GM19351 (cell line): ENCODE measurements at regions not wholly inside any gene's neighbourhood (a gene's known extent, or its start where the extent isn't known, plus 50 kb on each side); places are given as distances from the start of the nearest gene placed in this dataset.
A peak's percentile ranks its signal among the peaks of the same experiment; 100 is the strongest.
"Not testable (repeated sequence)": the region's sequence is repeated elsewhere in the genome, so short reads cannot be mapped to it uniquely, and the experiment has no call there.

ENCODE experiments used
- ATAC-seq: cut with Tn5 transposase; IDR thresholded peaks from one replicate; pipeline ENCODE4 v1.9.1; 2021; ENCODE audit warnings: mild to moderate bottlenecking, moderate library complexity; ENCODE audit not compliant: unreplicated experiment

DNA sequence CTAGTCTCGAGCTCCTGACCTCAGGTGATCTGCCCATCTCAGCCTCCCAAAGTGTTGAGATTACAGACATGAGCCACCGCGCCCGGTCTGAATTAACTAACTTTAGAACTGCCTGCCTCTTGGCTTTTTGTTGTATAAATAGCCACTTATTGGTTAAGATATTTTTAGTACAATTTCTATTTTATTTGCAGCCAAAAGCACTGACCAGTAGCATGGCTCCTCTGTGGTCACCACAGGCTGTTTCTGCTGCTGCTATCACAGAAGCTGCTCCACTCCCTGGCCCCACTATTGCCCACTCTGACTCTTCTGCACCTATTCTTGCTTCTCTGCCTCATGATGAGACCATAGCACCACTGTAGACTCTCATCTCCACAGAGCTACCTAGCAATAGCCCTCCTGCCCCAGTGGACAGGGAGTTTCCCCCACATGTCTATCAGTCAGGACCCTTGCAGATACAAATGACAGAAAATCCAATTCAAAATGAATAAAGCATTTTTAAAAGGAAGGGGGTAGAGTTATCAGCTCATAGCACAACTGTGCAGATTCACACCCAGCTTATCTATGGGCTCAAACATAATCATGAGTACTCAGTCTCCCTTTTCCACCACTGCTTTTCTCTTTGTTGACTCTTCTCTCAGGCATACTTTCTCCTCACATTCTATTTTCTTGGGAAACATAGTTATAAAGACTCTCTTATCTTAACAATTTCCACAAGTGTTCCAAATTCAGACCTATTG lies 151.8 kb upstream of the EPB41L4A start:
- no peak for ATAC-seq

DNA sequence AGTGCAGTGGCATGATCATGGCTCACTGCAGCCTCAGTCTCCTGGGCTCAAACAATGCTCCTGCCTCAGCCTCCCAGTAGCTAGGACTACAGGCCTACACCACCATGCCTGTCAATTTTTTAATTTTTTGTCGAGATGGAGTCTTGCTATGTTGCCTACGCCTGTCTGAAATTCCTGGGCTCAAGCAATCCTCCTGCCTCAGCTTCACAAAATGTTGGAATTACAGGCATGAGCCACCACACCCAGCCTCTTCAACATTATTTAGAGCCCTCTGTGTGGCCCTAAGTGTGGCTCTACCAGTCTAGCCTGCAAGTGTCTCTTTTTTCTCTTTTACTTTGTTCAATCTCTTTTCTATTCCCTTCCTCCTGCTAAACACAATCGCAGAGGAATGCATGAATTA lies 154.4 kb upstream of the EPB41L4A start:
- no peak for ATAC-seq

DNA sequence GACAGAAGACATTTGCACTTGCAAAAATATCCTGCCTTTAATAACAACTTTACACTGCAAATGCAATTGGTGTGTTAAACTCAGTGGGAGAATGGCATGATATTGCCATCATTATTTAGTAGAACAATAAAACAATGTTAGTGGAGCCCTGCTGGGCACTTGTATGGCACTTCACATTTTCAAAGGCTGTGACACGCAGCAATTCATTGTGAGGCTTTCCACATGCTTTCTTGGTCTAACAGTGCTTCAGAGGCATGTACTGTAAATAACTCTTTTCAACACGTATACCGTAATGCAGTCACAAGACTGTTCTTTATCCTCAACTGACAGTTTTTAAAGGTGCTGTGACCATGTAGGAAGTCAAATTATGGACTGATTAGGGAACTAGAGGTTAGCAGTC lies 155.5 kb upstream of the EPB41L4A start:
- no peak for ATAC-seq

DNA sequence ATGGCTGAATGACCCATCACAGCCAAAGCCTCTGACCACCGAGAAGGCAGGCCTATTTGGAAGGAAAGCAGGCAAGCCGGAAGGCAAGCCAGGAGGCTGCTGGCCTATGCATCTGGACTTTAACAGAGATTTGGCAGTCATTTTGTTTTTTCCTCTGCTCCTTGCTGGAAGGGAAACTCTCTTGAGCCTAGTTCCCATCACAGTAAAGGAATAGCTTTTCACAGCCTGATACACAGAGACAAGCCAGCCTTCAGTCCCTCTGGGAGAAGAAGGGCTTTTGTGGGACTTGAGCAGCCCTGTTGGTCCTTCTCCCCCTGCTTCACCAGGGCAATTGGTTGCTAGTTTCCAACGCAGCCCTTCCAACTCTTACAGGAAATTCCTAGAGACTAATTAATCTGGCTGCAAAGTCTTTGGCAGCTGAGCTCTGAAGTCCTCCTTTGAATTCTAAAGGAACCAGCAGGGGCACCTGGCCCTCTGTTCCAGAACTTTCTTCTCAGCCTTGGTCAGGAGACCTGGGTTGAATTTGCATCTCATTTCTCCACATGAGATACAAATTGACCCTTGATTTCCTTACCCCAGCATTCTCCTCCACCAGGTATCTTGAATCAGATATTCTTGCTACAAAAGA lies 157.3 kb upstream of the EPB41L4A start:
- ATAC-seq = no peak

DNA sequence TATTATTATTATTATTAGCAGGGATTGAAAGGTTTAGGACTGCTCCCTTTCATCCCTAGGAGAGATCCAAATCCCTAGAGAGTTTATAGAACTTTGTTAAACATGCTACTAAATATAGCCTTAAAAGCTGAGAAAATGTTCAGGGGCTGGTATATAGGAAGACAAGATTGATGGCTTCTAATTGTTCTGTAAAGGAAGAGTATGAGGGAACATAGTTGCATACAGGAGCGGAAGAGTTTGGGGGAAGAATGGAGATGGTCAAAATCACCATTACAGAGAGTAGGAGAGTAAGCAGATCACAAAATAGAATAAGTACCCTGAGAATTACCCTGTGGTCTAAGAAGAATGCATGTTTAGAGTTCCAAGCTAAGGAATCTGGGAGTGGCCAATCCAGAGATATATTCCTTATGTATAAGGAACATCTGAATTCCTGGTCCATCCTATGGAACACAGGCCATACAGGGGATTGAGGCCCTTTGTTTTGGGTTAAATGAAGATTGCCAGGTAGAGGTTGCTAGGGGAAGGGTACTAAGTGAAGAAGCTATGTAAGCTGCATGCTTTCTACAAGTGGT lies 158.0 kb upstream of the APC start:
- ATAC-seq = no peak

DNA sequence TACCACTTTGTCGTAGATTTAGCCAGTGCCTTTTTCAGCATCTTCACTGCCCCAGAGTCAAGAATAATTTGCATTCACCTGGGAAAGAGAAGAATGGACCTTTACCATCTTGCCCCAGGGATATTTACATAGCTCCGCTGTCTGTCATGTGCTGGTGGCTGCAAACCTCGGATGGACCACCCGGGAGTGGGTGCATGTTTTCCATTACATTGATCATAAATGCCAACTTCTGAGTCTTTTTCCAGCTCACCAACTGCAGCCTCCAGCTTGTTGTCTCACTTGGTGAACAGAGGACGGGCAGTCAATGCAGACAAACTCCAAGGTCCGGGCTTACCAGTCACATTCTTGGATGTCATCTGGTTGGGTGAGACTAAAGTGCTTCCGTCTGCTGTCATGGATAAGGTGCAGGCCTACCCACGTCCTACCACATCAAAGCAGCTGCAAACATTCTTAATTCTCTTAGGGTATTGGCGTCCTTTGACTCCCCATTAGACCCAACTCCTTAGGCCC lies 155.8 kb upstream of the APC start:
- ATAC-seq = no peak

DNA sequence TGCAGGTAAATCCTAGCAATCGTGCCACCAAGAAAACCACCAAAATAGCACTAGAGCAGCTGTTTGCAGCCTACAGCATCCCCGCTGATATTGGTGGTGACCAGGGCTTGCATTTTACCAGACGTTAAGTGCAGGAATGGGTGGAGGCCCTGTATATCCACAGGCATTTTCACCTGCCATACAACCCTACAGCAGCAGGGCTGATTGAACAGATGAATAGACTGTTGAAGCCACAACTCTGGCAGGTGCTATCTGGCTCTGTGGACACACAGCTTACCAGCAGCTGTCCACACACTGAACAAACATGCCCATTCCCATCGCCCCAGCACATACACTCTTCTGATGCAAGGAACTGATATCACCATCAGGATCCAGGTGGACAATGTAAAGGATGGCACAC lies 154.5 kb upstream of the APC start:
- ATAC-seq = no peak

DNA sequence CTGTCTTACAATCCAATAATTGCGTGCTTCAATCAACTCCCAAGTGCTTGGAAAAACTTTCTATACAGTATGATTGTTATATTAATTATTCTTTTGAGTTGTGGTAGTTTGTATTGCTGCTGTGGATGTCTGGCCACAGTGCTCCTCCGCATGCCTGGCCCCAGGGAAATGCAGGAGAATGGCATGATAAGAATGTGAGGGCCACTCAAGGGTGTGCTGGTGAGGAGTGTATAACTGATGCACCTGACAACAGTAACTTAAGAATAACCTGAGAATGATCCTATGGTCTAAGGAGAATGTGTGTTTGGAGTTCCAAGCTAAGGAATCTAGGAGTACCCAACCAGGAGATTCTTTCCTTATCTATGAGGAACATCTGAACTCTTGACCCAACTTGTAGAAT lies 152.9 kb upstream of the APC start:
- ATAC-seq = no peak

DNA sequence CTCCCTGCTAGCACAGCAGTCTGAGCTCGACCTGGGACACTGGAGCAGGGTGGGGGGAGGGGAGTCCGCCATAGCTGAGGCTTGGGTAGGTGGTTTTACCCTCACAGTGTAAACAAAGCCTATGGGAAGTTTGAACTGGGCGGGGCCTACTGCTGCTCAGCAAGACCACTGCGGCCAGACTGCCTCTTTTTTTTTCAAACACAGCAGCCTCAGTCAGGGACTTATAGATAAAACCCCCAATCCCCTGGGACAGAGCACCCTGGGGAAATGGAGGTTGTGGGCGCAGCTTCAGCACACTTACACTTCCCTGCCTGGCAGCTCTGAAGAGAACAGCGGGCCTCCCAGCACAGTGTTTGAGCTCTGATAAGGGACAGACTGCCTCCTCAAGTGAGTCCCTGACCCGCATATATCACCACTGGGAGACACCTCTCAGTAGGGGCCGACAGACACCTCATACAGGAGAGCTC lies 151.1 kb upstream of the APC start:
- ATAC-seq = no peak

DNA sequence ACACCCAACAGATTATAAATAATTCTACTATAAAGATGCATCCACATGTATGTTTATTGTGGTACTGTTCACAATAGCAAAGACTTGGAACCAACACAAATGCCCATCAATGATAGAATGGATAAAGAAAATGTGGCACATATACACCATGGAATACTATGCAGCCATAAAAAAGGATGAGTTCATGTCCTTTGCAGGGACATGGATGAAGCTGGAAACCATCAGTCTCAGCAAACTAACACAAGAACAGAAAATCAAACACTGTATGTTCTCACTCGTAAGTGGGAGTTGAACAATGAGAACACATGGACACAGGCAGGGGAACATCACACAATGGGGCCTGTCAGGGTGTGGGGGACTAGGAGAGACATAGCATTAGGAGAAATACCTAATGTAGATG lies 146.8 kb upstream of the APC start:
- ATAC-seq = not testable (repeated sequence)

DNA sequence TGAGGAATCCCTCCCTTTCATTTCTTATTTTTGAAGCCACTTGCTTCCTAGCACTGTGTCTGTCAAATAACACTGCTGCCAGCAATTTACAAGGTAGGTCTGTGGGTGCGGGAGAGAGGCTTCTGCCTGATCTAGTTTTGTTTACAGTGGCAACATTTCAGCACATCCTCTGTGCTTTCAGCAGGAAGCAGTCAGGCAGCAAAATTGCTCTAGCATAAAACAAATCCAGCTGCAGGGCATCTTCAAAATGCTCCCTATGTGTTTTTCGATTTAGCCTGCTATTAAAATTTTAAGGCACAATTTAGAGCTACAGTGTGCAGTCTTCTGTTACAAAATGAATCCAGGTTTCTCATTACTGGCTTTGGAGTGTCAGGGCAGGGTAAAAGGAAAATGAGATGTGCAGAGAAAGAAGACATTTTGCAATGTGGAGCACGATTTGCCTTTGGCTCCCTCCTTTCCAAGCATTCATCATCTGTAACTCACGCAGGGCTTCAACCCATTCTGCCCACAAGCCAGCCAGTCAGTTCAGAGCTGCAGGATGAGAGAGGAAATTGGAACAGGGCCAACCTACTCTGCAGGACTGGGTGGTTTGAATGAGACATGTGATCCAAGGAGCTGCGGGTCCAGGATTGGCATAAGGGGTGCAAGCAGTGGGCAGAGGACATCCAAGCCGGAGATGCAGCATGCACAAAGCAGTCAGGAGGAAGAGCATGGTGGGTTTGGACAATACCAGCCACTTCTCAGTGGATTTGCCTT lies 143.4 kb upstream of the APC start:
- no peak for ATAC-seq

DNA sequence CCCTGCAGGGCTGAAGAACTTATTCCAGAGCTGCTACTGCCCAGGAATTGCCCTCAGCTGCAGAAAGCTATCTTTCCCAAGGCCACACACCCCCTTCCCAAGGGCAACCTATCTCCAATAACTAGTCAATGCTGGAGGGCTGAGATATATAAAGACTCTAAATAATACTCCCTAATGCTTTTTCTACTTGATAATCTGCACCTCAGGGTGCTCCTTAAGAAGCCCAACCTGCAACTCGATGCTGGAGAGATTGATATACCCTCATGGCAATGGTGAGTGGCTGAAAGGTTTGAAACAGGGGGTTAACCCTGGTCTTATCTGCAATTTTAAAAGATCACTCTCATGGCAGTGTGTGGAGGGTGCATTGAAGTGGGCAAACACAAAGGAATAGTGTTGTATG lies 142.7 kb upstream of the APC start:
- ATAC-seq = no peak

DNA sequence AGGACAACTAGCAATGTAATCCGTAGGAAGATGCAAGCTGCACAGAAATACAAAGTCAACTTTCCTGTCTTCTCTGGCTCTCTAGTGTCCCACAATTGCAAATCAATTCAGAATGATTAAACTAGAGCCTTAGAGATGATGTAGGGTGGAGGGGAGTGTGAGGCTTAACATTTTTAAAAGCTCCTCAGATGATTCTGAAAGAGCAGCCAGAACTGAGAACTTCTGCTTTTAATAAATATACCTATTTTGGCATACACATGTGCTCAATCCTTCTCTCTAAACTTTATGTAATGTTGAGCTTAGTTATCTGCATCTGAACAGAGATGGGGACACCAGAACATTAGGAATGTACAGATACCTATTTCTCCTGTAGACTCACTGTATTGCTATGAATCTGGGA lies 139.9 kb upstream of the APC start:
- no peak for ATAC-seq

DNA sequence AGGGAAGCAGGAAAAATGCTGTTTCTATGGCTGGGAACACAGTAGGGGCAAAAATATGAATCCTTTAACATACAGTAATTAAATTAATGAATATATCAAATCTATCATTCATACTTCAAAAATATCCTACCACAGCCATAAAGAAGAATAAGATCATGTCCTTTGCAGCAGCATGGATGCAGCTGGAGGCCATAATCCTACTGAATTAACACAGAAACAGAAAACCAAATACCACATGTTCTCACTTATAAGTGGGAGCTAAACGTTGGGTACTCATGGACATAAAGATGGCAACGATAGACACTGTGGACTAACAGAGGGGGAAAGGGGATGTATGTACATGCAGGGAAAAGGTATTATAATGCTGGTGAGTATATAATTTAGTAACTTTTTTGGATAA lies 137.2 kb upstream of the APC start:
- ATAC-seq = not testable (repeated sequence)

DNA sequence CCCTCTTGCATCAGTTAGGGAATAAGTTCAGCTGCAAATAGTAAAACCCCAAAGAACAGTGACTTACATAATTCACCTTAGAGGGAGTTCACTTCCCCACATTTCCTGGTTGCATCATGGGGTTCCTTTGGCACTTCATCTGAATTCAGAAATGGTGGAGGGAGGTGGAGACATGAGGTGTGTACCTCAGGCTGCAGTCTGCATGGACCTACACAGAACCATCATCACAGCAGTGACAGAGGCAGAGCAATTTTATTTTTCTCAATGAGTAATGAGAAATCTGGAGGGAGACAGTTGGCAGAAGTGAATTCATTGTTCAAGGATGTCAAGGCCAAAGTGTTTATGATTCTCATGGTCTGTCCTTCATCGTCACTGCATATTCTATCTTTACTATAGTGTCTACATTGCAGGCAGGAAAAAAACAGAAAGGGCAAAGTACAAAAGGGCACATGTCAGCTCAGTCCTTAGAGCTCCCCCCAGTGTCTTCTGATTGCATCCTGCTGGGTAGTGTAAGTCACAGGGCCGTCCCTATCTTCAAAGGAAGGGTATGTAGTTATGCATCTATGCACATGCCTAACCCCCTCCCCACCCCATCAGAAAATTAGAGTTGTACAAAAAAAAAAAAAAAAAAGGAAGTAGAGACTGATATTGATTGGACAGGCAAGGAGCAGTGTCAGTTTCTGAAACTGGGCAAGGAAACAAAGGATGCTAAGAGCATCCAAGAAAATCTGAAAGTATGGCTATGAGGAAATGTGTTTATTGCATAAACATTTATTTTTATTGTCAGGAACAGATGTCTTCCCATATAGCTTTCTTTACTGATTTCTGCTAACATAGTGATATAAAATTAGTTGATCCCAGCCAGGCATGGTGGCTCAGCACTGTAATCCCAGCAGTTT lies 132.7 kb upstream of the APC start:
- ATAC-seq = peak; percentile 81

DNA sequence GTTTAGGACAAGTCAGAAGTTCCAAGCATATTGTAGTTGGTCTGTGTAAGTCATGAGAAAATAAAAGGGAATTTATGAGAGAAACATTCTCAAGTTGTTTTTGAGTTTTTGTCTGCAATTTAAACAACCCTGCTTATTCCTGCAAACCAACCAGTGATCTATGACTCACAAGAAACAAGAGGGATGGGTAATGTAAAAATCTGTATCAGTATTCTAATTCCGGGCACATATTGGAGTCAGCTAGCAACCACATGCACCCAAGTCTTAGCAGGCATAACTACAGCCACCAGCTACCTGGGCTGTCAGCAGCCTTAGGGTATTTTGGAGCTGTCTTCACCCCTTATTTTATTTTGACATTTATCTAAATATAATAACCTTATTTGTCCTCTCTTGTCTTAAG lies 128.7 kb upstream of the APC start:
- no peak for ATAC-seq

DNA sequence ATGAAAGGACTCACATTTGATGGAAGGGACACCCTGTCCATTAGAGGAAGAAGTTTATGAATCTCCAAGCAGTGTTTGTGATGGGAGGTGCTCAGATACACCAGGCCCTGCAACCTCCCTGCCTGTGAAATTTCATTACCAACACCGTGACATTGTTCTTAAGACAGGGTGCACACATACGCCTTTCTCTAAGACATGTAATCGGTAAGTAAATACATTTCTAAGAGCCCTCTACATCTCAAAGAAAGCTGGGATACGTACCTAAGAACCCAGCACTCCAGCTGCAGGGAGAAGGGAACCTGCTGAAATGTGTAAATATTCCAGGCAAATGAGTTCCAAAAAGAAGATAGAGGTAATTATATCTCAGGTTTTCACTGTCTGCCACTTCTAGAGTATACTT lies 125.0 kb upstream of the APC start:
- no peak for ATAC-seq

DNA sequence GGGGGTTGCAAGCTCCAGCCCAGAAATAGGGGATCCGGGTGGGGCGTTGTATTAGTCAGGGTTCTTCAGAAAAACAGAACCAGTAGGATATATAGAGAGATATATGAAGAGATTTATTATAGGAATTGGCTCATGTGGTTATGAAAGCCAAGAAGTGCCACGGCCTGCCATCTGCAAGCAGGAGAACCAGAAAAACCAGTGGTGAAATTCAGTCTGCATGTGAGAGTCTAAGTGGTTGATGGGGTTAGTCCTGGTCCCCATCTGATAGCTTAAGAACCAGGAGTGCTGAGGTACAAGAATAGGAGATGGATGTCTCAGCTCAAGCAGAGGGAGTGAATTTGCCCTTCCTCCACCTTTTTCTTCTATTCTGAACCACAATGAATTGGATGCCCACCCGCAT lies 123.4 kb upstream of the APC start:
- ATAC-seq = no peak

DNA sequence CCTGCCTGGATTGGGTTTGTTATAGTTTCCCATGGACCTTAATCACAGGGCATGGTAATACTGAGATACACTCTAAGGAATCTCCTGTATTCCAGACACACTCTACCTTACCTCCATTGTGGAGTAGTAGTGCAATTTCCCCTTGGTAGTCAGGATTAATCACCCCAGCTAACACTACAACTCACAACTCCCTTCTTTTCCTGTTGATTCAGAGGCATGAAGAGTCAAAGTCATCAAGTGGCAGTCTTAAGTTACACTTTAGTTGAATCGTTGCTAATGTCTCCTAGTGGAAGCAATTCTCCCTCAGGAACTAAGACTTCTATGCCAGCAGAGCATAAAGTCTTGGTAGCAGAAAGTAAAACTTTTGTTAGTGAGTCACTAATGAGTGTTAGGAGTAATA lies 122.7 kb upstream of the APC start:
- no peak for ATAC-seq

DNA sequence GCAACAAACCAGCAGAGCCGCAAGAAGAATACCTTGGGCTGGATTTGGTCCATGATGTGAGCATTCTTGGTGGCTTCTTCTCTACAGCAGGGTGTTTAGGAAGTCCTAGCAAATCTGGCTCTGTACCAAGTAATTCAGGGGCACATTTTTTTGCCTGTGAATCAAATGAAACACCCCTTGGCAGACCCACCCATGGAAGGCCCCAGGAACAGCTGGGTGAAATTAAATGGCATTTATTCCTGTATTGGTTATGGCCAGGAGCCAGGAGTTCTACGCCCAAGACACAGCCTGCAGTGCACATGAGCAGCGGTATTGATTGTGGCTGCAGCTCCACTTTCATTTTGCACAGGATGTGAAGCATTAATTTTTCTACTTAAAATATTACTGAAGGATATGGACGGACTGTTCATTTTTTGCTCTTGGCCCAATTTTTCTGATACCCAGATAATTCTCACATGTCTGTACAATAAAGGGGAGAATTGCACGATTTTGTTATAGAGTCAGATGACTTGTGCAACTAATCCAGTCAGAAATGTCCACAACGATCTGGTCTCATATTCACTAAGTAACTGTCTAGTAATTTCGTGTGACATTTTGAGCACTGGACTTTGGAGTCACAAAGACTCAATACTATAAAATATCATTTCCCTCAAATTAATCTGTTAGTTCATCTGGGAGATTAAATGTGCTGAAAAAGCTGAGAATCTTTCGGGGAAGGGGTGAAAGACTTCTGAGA lies 120.7 kb upstream of the APC start:
- ATAC-seq = no peak
